SK-N-SH (cell line): ENCODE measurements at regions not wholly inside any gene's neighbourhood (a gene's known extent, or its start where the extent isn't known, plus 50 kb on each side); places are given as distances from the start of the nearest gene placed in this dataset.

ENCODE experiments used
- CTCF ChIP-seq: fragments of 200-600 bp; sonication (generic); IDR thresholded peaks from 2 replicates; pipeline ENCODE4 v1.6.1; 2017; ENCODE audit warnings: antibody characterized with exemption, mild to moderate bottlenecking, moderate library complexity
- ELF1 ChIP-seq: IDR thresholded peaks from 2 replicates; pipeline ENCODE4 v1.4.0; 2012
- EP300 ChIP-seq, 2 experiments: IDR thresholded peaks; 2 replicates each; pipeline versions ENCODE4 v1.4.0 to v1.6.1; 2012; ENCODE audit warnings: borderline replicate concordance in 1 of 2, low read depth in 1 of 2, low read length in 1 of 2
- MXI1 ChIP-seq: IDR thresholded peaks from 2 replicates; pipeline ENCODE4 v1.6.1; 2012; ENCODE audit warnings: mild to moderate bottlenecking, low read depth, low read length, improper control_type of control experiment
- NRF1 ChIP-seq: IDR thresholded peaks from 2 replicates; pipeline ENCODE4 v1.6.1; 2012; ENCODE audit warnings: low read depth, mild to moderate bottlenecking, low read length
- POLR2AphosphoS5 ChIP-seq: IDR thresholded peaks from 2 replicates; pipeline ENCODE4 v1.6.1; 2012; ENCODE audit warnings: low read depth, low read length
- RAD21 ChIP-seq: IDR thresholded peaks from 2 replicates; pipeline ENCODE4 v1.6.1; 2012; ENCODE audit warnings: mild to moderate bottlenecking, low read length
- SMC3 ChIP-seq: IDR thresholded peaks from 2 replicates; pipeline ENCODE4 v1.6.1; 2012; ENCODE audit warnings: low read depth, low read length, improper control_type of control experiment
- TCF12 ChIP-seq: IDR thresholded peaks from 2 replicates; pipeline ENCODE4 v1.4.0; 2012
- USF2 ChIP-seq: fragments of 150-350 bp; IDR thresholded peaks from 2 replicates; pipeline ENCODE4 v1.6.1; 2017; ENCODE audit warnings: antibody characterized with exemption, low read length, low read depth, borderline replicate concordance

DNA sequence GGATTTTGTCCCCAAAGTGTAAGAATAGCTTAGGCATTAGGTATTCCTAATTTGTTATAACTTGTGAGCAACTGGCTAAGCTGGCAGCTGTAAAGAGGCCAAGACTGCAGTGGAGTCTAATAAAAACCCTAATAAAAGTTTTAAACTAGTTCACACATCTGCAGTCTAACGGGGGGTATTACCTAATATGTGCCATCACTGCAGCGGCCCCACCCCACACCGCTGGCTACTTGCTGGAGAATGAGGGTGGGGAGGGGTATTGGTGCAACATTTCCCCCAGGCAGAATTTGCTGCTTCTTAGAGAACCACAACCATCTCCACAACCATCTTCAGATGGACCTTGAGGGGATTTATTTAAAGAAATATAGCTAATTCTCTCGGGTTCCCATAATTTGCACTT, 135.0 kb downstream of the ZC3H11B start:
- TF ChIP-seq TCF12 (no peak), MXI1 (no peak), NRF1 (no peak), CTCF (no peak), EP300 (IDR thresholded peaks at IDR 0.05; ENCODE audit: borderline replicate concordance in 1 of 2, low read depth in 1 of 2, low read length in 1 of 2) (no peak), ELF1 (no peak), USF2 (no peak), RAD21 (no peak), POLR2AphosphoS5 (no peak), SMC3 (no peak)
